Stimulated activated naive B cell treated with anti-CD40 and anti-IgM and Interleukin-4, amounts not matched to agents 10 μg/mL and 1 μg/mL and 100 μg/mL, for 72 hours (primary cell): ENCODE measurements at regions not wholly inside any gene's neighbourhood (a gene's known extent, or its start where the extent isn't known, plus 50 kb on each side); places are given as distances from the start of the nearest gene placed in this dataset.
A peak's percentile ranks its signal among the peaks of the same experiment; 100 is the strongest.

ENCODE experiments used
- ATAC-seq, 2 donors: fragments of 150-1000 bp; cut with Tn5 transposase; replicated peaks; 2 replicates each; pipeline ENCODE4 v1.10.0; 2021; ENCODE audit warnings: moderate library complexity in 1 of 2
- DNase-seq: peaks from one replicate; pipeline ENCODE4 v3.0.0; 2021
- H3K27ac Mint-ChIP-seq: one replicate; pipeline ENCODE4 v1.8.0; 2022; ENCODE audit warnings: mild to moderate bottlenecking, mixed read lengths
- H3K27me3 Mint-ChIP-seq, 2 donors: one replicate each; pipeline ENCODE4 v1.8.0; 2022; ENCODE audit warnings: mixed read lengths in 2 of 2
- H3K36me3 Mint-ChIP-seq, 2 donors: one replicate each; pipeline ENCODE4 v1.8.0; 2022; ENCODE audit warnings: mixed read lengths in 2 of 2, mild to moderate bottlenecking in 1 of 2
- H3K4me1 Mint-ChIP-seq, 2 donors: one replicate each; pipeline ENCODE4 v1.8.0; 2022; ENCODE audit warnings: mixed read lengths in 2 of 2, mild to moderate bottlenecking in 1 of 2
- H3K4me3 Mint-ChIP-seq, 2 donors: one replicate each; pipeline ENCODE4 v1.8.0; 2022; ENCODE audit warnings: mild to moderate bottlenecking in 2 of 2, mixed read lengths in 2 of 2, moderate library complexity in 1 of 2
- H3K9me3 Mint-ChIP-seq, 2 donors: one replicate each; pipeline ENCODE4 v1.8.0; 2022; ENCODE audit warnings: mixed read lengths in 2 of 2, mild to moderate bottlenecking in 1 of 2

- Mint-ChIP-seq H3K36me3 (no peaks in the 10 kb centered on the region), H3K27me3 (peaks cover 0 to 6% of the 10 kb centered on the region in 2 donors)
Measured at GRCh38 chr14:32020882-32021281, 56.2 kb upstream of the ARHGAP5 start.

DNA sequence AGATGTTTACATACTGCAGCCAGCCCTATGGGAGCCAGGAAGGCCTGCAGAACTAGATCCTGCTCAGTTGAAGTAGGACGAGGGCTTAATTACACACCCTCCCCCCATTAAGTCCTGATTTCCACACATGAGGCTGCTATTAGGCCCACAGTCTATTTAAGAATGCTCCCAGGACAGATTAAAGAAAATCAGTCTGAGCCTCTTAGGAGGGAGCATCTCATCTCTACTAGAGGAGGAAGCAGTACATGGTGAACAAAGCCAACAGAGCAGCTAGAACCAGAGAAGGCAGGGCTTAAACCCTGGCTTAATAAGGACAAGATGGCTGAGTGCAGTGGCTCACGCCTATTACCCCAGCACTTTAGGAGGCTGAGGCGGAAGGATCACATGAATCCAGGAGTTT is 55.8 kb upstream of the ARHGAP5 start:
- H3K27me3 Mint-ChIP-seq = peaks cover 0 to 10% of the 10 kb centered on the region in 2 donors
- H3K27ac Mint-ChIP-seq = no peak overlapping the region
- DNase-seq = no peak
- no peak overlapping the region for H3K4me3 Mint-ChIP-seq
- no peak for ATAC-seq
- H3K36me3 Mint-ChIP-seq = no peaks in the 10 kb centered on the region
- no peaks in the 10 kb centered on the region for H3K4me1 Mint-ChIP-seq
- no peaks in the 10 kb centered on the region for H3K9me3 Mint-ChIP-seq

More at GRCh38 chr14:32020882-32021281, 56.2 kb upstream of the ARHGAP5 start:
- DNase-seq = no peak
- no peak for ATAC-seq
- no peaks in the 10 kb centered on the region for H3K4me1 Mint-ChIP-seq
- H3K27ac Mint-ChIP-seq = no peak overlapping the region
- no peak overlapping the region for H3K4me3 Mint-ChIP-seq
- H3K9me3 Mint-ChIP-seq = no peaks in the 10 kb centered on the region

DNA sequence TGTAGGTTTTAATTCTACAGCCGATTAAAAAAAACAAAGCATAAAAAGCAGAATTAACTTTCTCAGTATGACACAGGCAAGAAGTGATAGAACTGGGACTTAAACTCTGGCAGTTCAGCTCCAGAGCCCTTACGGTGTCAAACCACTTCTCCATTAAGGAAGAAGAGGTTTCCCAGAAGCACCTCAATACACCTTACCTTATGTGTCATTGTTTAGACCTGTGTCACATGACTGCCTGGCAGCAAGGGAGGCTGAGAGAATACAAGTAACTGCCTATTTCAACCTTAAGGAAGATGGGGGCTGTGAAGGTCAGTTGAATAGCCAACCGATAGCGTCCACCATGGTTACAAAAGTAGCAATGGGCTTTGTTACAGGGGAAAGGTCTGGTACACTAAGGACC is 54.6 kb upstream of the ARHGAP5 start:
- Mint-ChIP-seq H3K36me3 (no peaks in the 10 kb centered on the region), H3K9me3 (no peaks in the 10 kb centered on the region), H3K27ac (no peak overlapping the region), H3K4me1 (no peaks in the 10 kb centered on the region), H3K27me3 (peaks cover 0 to 9% of the 10 kb centered on the region in 2 donors), H3K4me3 (no peak overlapping the region)
- ATAC-seq = peak in 1 of 2 donors; percentile 36
- no peak for DNase-seq

DNA sequence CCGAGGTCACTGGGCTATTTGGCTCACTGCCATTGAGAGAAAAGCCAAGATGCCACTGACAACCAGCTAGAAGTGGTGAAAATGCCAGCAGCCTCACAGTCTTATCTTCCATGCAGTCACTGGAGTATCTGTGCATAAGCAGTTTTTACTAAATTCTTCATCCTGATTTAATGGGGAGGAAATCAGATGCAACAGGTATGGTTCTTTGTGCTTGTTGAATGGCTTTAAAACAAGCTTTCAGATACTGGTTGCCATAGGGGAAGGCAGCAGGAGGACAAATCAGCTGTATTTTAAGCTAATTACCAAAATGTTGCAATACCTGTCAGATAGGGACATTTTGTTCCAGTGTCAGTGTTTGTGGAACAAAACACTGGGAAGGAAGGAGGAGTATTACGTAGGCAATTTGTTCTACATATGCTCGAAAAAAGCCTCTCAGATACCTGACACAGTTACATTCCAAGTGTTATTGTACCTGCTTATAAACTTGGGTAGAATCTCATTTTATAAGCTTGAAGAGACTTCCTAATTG is 54.1 kb upstream of the ARHGAP5 start:
- no peaks in the 10 kb centered on the region for H3K9me3 Mint-ChIP-seq
- no peak overlapping the region for H3K27ac Mint-ChIP-seq
- peaks cover 0 to 9% of the 10 kb centered on the region in 2 donors for H3K27me3 Mint-ChIP-seq
- no peak overlapping the region for H3K4me3 Mint-ChIP-seq
- H3K36me3 Mint-ChIP-seq = no peaks in the 10 kb centered on the region
- H3K4me1 Mint-ChIP-seq = no peaks in the 10 kb centered on the region
- DNase-seq = no peak
- ATAC-seq = no peak

GRCh38 chr14:32023540-32023939 is 53.6 kb upstream of the ARHGAP5 start:
- H3K9me3 Mint-ChIP-seq = no peaks in the 10 kb centered on the region
- ATAC-seq (no peak), DNase-seq (no peak)
- H3K36me3 Mint-ChIP-seq = no peaks in the 10 kb centered on the region
- H3K27me3 Mint-ChIP-seq = peaks cover 0 to 9% of the 10 kb centered on the region in 2 donors
- no peak overlapping the region for H3K27ac Mint-ChIP-seq
- H3K4me1 Mint-ChIP-seq = peaks cover 4 to 5% of the 10 kb centered on the region in 2 donors
- no peak overlapping the region for H3K4me3 Mint-ChIP-seq

GRCh38 chr14:32027255-32027939 is 49.7 kb upstream of the ARHGAP5 start:
- no peak overlapping the region for H3K4me3 Mint-ChIP-seq
- H3K36me3 Mint-ChIP-seq = no peaks in the 10 kb centered on the region
- DNase-seq = no peak
- no peaks in the 10 kb centered on the region for H3K9me3 Mint-ChIP-seq
- H3K27ac Mint-ChIP-seq = no peak overlapping the region
- H3K4me1 Mint-ChIP-seq = peaks cover 10 to 15% of the 10 kb centered on the region in 2 donors
- no peak for ATAC-seq
- peaks cover 0 to 9% of the 10 kb centered on the region in 2 donors for H3K27me3 Mint-ChIP-seq
